Karpas-422 (cell line): ENCODE measurements at regions not wholly inside any gene's neighbourhood (a gene's known extent, or its start where the extent isn't known, plus 50 kb on each side); places are given as distances from the start of the nearest gene placed in this dataset.

Experiments
- DNase-seq: peaks from one replicate; pipeline ENCODE4 v3.0.0-alpha.2; 2015
- H2AFZ ChIP-seq: fragments of 200-600 bp; sonication (generic); 2 replicates; pipeline ENCODE4 v1.6.1; 2014; ENCODE audit warnings: antibody characterized with exemption, low read length, mixed read lengths
- H3K27ac ChIP-seq: fragments of 200-600 bp; sonication (generic); 2 replicates; pipeline ENCODE4 v1.5.1; 2014; ENCODE audit warnings: mild to moderate bottlenecking, low read length, moderate library complexity
- H3K27me3 ChIP-seq: fragments of 200-600 bp; sonication (generic); 2 replicates; pipeline ENCODE4 v1.6.1; 2014; ENCODE audit warnings: low read length, mixed read lengths
- H3K36me3 ChIP-seq: fragments of 200-600 bp; sonication (generic); 2 replicates; pipeline ENCODE4 v1.6.1; 2014; ENCODE audit warnings: low read length, mixed read lengths; ENCODE audit not compliant: insufficient read depth
- H3K4me1 ChIP-seq: fragments of 200-600 bp; sonication (generic); 2 replicates; pipeline ENCODE4 v1.6.1; 2014; ENCODE audit warnings: mild to moderate bottlenecking, low read length, mixed read lengths
- H3K4me2 ChIP-seq: fragments of 200-600 bp; sonication (generic); 2 replicates; pipeline ENCODE4 v1.6.1; 2014; ENCODE audit warnings: low read length, low read depth, mild to moderate bottlenecking; ENCODE audit not compliant: poor library complexity, severe bottlenecking
- H3K4me3 ChIP-seq: fragments of 200-600 bp; sonication (generic); 2 replicates; pipeline ENCODE4 v1.5.1; 2014; ENCODE audit warnings: mild to moderate bottlenecking, antibody characterized with exemption, low read length, mixed read lengths
- H3K79me2 ChIP-seq: fragments of 200-600 bp; sonication (generic); 2 replicates; pipeline ENCODE4 v1.6.1; 2014; ENCODE audit warnings: mild to moderate bottlenecking, low read length, mixed read lengths
- H3K9ac ChIP-seq: fragments of 200-600 bp; sonication (generic); 2 replicates; pipeline ENCODE4 v1.6.0; 2014; ENCODE audit warnings: low read length
- H3K9me2 ChIP-seq: fragments of 200-600 bp; sonication (generic), shearing (Covaris generic); replicated peaks from 2 replicates; pipeline ENCODE4 v1.6.0; 2014; ENCODE audit warnings: mild to moderate bottlenecking, low read length, moderate library complexity; ENCODE audit not compliant: insufficient read depth
- H3K9me3 ChIP-seq: fragments of 300-700, 200-600 bp; sonication (generic); 2 replicates; pipeline ENCODE4 v1.6.1; 2014; ENCODE audit warnings: low read length, mixed read lengths
- H4K20me1 ChIP-seq: fragments of 200-600 bp; sonication (generic); 2 replicates; pipeline ENCODE4 v1.6.1; 2014; ENCODE audit warnings: mild to moderate bottlenecking, antibody characterized with exemption, low read length, low read depth; ENCODE audit not compliant: insufficient read depth

- peak; percentile 62 for DNase-seq
- Histone ChIP-seq H3K79me2 (no peaks in the 10 kb centered on the region), H2AFZ (peak overlapping the region; percentile 30), H3K36me3 (peaks cover 8% of the 10 kb centered on the region; the same call in 1 of the 2 replicates), H3K27ac (no peak overlapping the region), H3K4me2 (no peak overlapping the region), H3K4me1 (peaks cover 47% of the 10 kb centered on the region), H3K9ac (no peak overlapping the region), H3K9me2 (no peaks in the 10 kb centered on the region), H3K4me3 (no peak overlapping the region), H3K9me3 (peaks cover 5% of the 10 kb centered on the region), H3K27me3 (no peaks in the 10 kb centered on the region), H4K20me1 (no peaks in the 10 kb centered on the region)
Measured at GRCh38 chr14:87205811-87206210, 787.2 kb downstream of the GALC start.

- peak; percentile 72 for DNase-seq
- no peaks in the 10 kb centered on the region for H3K79me2 ChIP-seq
- H3K27me3 ChIP-seq, result no peaks in the 10 kb centered on the region
- H4K20me1 ChIP-seq, result no peaks in the 10 kb centered on the region
- H3K9ac ChIP-seq, result peak overlapping the region; percentile 31
- peak overlapping the region; percentile 57 for H2AFZ ChIP-seq
- peaks cover 8% of the 10 kb centered on the region; the same call in 1 of the 2 replicates for H3K36me3 ChIP-seq
- H3K27ac ChIP-seq, result peak overlapping the region; percentile 58
- no peaks in the 10 kb centered on the region; the same call in 1 of the 2 replicates for H3K9me3 ChIP-seq
- peak overlapping the region; percentile 56 for H3K4me2 ChIP-seq
- H3K4me3 ChIP-seq, result peak overlapping the region; percentile 17
- peaks cover 64% of the 10 kb centered on the region for H3K4me1 ChIP-seq
- no peaks in the 10 kb centered on the region for H3K9me2 ChIP-seq
Measured at GRCh38 chr14:87203346-87203745, 789.6 kb downstream of the GALC start.

- H3K9me3 ChIP-seq, result no peaks in the 10 kb centered on the region
- peaks cover 2% of the 10 kb centered on the region; the same call in 1 of the 2 replicates for H3K36me3 ChIP-seq
- H2AFZ ChIP-seq, result peak overlapping the region; percentile 48; the same call in 1 of the 2 replicates
- H3K27ac ChIP-seq, result peak overlapping the region; percentile 39
- peak overlapping the region; percentile 1 for H3K4me2 ChIP-seq
- no peak overlapping the region for H3K9ac ChIP-seq
- H3K9me2 ChIP-seq, result no peaks in the 10 kb centered on the region
- no peaks in the 10 kb centered on the region for H3K27me3 ChIP-seq
- no peaks in the 10 kb centered on the region for H3K79me2 ChIP-seq
- peak; percentile 62 for DNase-seq
- peaks cover 44% of the 10 kb centered on the region for H3K4me1 ChIP-seq
- H3K4me3 ChIP-seq, result no peak overlapping the region
- no peaks in the 10 kb centered on the region for H4K20me1 ChIP-seq
Measured at GRCh38 chr14:87199381-87199780, 793.6 kb downstream of the GALC start.

GRCh38 chr14:87196436-87196835 lies 796.5 kb downstream of the GALC start:
- Histone ChIP-seq H3K27me3 (no peaks in the 10 kb centered on the region), H3K9me2 (no peaks in the 10 kb centered on the region), H2AFZ (no peak overlapping the region), H3K4me3 (no peak overlapping the region), H3K4me2 (no peak overlapping the region), H3K27ac (no peak overlapping the region), H3K36me3 (no peaks in the 10 kb centered on the region; the same call in 1 of the 2 replicates), H4K20me1 (no peaks in the 10 kb centered on the region), H3K4me1 (peaks cover 46% of the 10 kb centered on the region), H3K9me3 (no peaks in the 10 kb centered on the region), H3K79me2 (no peaks in the 10 kb centered on the region), H3K9ac (no peak overlapping the region)
- DNase-seq, result no peak

GRCh38 chr14:87187786-87188185 lies 805.2 kb downstream of the GALC start:
- H3K27ac ChIP-seq, result peak overlapping the region; percentile 54; the same call in 1 of the 2 replicates
- H3K36me3 ChIP-seq, result no peaks in the 10 kb centered on the region; the same call in 1 of the 2 replicates
- H3K4me3 ChIP-seq, result no peak overlapping the region
- H3K79me2 ChIP-seq, result no peaks in the 10 kb centered on the region
- H3K9ac ChIP-seq, result no peak overlapping the region
- no peaks in the 10 kb centered on the region for H3K9me2 ChIP-seq
- peak overlapping the region; percentile 55 for H3K4me2 ChIP-seq
- no peaks in the 10 kb centered on the region for H3K27me3 ChIP-seq
- no peaks in the 10 kb centered on the region for H4K20me1 ChIP-seq
- DNase-seq, result no peak
- no peak overlapping the region for H2AFZ ChIP-seq
- H3K4me1 ChIP-seq, result peaks cover 73% of the 10 kb centered on the region
- no peaks in the 10 kb centered on the region for H3K9me3 ChIP-seq

GRCh38 chr14:87186737-87187136 lies 806.2 kb downstream of the GALC start:
- Histone ChIP-seq H3K9me2 (no peaks in the 10 kb centered on the region), H3K9ac (peak overlapping the region; percentile 39), H2AFZ (peak overlapping the region; percentile 70; the same call in 1 of the 2 replicates), H3K79me2 (no peaks in the 10 kb centered on the region), H4K20me1 (no peaks in the 10 kb centered on the region), H3K36me3 (no peaks in the 10 kb centered on the region; the same call in 1 of the 2 replicates), H3K4me1 (peaks cover 63% of the 10 kb centered on the region), H3K9me3 (no peaks in the 10 kb centered on the region), H3K4me2 (peak overlapping the region; percentile 55), H3K27me3 (no peaks in the 10 kb centered on the region), H3K4me3 (peak overlapping the region; percentile 29), H3K27ac (peak overlapping the region; percentile 55)
- peak; percentile 84 for DNase-seq

GRCh38 chr14:87185961-87186560 lies 806.9 kb downstream of the GALC start:
- H4K20me1 ChIP-seq, result no peaks in the 10 kb centered on the region
- H3K4me1 ChIP-seq, result peaks cover 62% of the 10 kb centered on the region
- no peaks in the 10 kb centered on the region for H3K9me3 ChIP-seq
- H3K27ac ChIP-seq, result peak overlapping the region; percentile 55
- DNase-seq, result no peak
- H3K36me3 ChIP-seq, result no peaks in the 10 kb centered on the region; the same call in 1 of the 2 replicates
- no peaks in the 10 kb centered on the region for H3K27me3 ChIP-seq
- peak overlapping the region; percentile 70 for H2AFZ ChIP-seq
- H3K79me2 ChIP-seq, result no peaks in the 10 kb centered on the region
- peak overlapping the region; percentile 39 for H3K9ac ChIP-seq
- peak overlapping the region; percentile 29 for H3K4me3 ChIP-seq
- H3K4me2 ChIP-seq, result peak overlapping the region; percentile 55
- no peaks in the 10 kb centered on the region for H3K9me2 ChIP-seq

- H3K27me3 ChIP-seq, result no peaks in the 10 kb centered on the region
- H4K20me1 ChIP-seq, result no peaks in the 10 kb centered on the region
- H3K9ac ChIP-seq, result no peak overlapping the region
- no peaks in the 10 kb centered on the region for H3K9me3 ChIP-seq
- H3K36me3 ChIP-seq, result no peaks in the 10 kb centered on the region; the same call in 1 of the 2 replicates
- no peak overlapping the region for H3K4me3 ChIP-seq
- H3K79me2 ChIP-seq, result no peaks in the 10 kb centered on the region
- H3K4me2 ChIP-seq, result no peak overlapping the region
- H3K4me1 ChIP-seq, result peaks cover 58% of the 10 kb centered on the region
- H2AFZ ChIP-seq, result no peak overlapping the region
- no peak for DNase-seq
- H3K27ac ChIP-seq, result no peak overlapping the region
- H3K9me2 ChIP-seq, result no peaks in the 10 kb centered on the region
Measured at GRCh38 chr14:87184180-87184579, 808.8 kb downstream of the GALC start.
